B cell (primary cell): ENCODE measurements at regions not wholly inside any gene's neighbourhood (a gene's known extent, or its start where the extent isn't known, plus 50 kb on each side); places are given as distances from the start of the nearest gene placed in this dataset.

Source experiments
- ATAC-seq: fragments of 200-7000 bp; cut with Tn5 transposase; one replicate; pipeline ENCODE4 v1.10.0; 2021; ENCODE audit warnings: low read depth, mild to moderate bottlenecking, moderate number of reproducible peaks, moderate library complexity
- CTCF ChIA-PET: fragments of 350-600 bp; sonication (Branson Sonifier 250); formaldehyde crosslinking; loops from one replicate; lab custom pipeline; 2021; ENCODE audit warnings: antibody characterized with exemption, inconsistent platforms; lab: Charles Lee
- POLR2A ChIA-PET: fragments of 350-600 bp; sonication (Branson Sonifier 250); formaldehyde crosslinking; loops from one replicate; lab custom pipeline; 2021; ENCODE audit warnings: antibody characterized with exemption; lab: Charles Lee
- DNase-seq: peaks from one replicate; pipeline ENCODE4 v3.0.0; 2013
- H2AFZ ChIP-seq: 2 replicates; pipeline ENCODE4 v1.6.1; 2012; ENCODE audit warnings: mild to moderate bottlenecking, low read depth, low read length; ENCODE audit not compliant: insufficient read depth, poor library complexity, severe bottlenecking
- H3K27ac ChIP-seq, 2 donors: 1 replicate in 1 of 2; 2 replicates in 1 of 2; pipeline ENCODE4 v1.5.1; 2012 to 2013; ENCODE audit warnings: low read length in 2 of 2, mild to moderate bottlenecking in 2 of 2, moderate library complexity in 1 of 2
- H3K27me3 ChIP-seq, 4 experiments: fragments of 200-600 bp in 1 of 4; sonication (generic) in 1 of 4; replicated peaks in 1 of 4; 1 replicate in 2 of 4; 2 replicates in 2 of 4; pipeline versions ENCODE4 v1.6.1 to v1.7.0; 2013 to 2016; ENCODE audit warnings: low read length in 3 of 4, mild to moderate bottlenecking in 2 of 4, mixed read lengths in 1 of 4, moderate library complexity in 1 of 4; ENCODE audit not compliant: insufficient read depth in 4 of 4, control insufficient read depth in 3 of 4; ENCODE audit errors: control extremely low read depth in 1 of 4
- H3K36me3 ChIP-seq, 2 experiments: replicated peaks in 1 of 2; 1 replicate in 1 of 2; 2 replicates in 1 of 2; pipeline versions ENCODE4 v1.6.1 to v1.7.1; 2013; ENCODE audit warnings: low read length in 1 of 2; ENCODE audit not compliant: insufficient read depth in 2 of 2, control insufficient read depth in 1 of 2; ENCODE audit errors: control extremely low read depth in 1 of 2, extremely low read depth in 1 of 2
- H3K4me1 ChIP-seq, 2 donors: fragments of 200-600 bp in 1 of 2; sonication (generic) in 1 of 2; 1 replicate in 1 of 2; 2 replicates in 1 of 2; pipeline versions ENCODE4 v1.5.1 to v1.6.1; 2013 to 2017; ENCODE audit warnings: low read length in 2 of 2; ENCODE audit not compliant: control insufficient read depth in 2 of 2, insufficient read depth in 2 of 2
- H3K4me2 ChIP-seq: replicated peaks from 2 replicates; pipeline ENCODE3; 2012; ENCODE audit warnings: mild to moderate bottlenecking, low read depth, low read length; ENCODE audit not compliant: poor library complexity, severe bottlenecking
- H3K4me3 ChIP-seq, 5 experiments: fragments of 200-600 bp in 1 of 5; sonication (generic) in 1 of 5; 1 replicate in 3 of 5; 2 replicates in 2 of 5; pipeline versions ENCODE4 v1.5.1 to v1.7.0; 2011 to 2016; ENCODE audit warnings: low read length in 4 of 5, mild to moderate bottlenecking in 4 of 5, low read depth in 2 of 5, control low read depth in 1 of 5, moderate library complexity in 1 of 5; ENCODE audit not compliant: insufficient read depth in 1 of 5; ENCODE audit errors: control extremely low read depth in 1 of 5, extremely low read depth in 1 of 5
- H3K79me2 ChIP-seq: fragments of 200-600 bp; sonication (generic); one replicate; pipeline ENCODE4 v1.6.0; 2016; ENCODE audit warnings: low read length; ENCODE audit not compliant: control insufficient read depth, insufficient read depth
- H3K9ac ChIP-seq: fragments of 200-600 bp; sonication (generic); 2 replicates; pipeline ENCODE4 v1.6.1; 2017; ENCODE audit warnings: mild to moderate bottlenecking, low read length, moderate library complexity
- H3K9me3 ChIP-seq, 3 donors: one replicate each; pipeline versions ENCODE4 v1.6.1 to v1.7.1; 2013; ENCODE audit warnings: low read length in 2 of 3; ENCODE audit not compliant: control insufficient read depth in 2 of 3, insufficient read depth in 1 of 3; ENCODE audit errors: control extremely low read depth in 1 of 3
- H4K20me1 ChIP-seq: 2 replicates; pipeline ENCODE4 v1.6.0; 2012; ENCODE audit warnings: mild to moderate bottlenecking, low read length; ENCODE audit not compliant: insufficient read depth, control insufficient read depth, poor library complexity, severe bottlenecking
- H3K27ac Mint-ChIP-seq: one replicate; pipeline ENCODE4 v1.8.0; 2021; ENCODE audit warnings: mixed read lengths
- H3K27me3 Mint-ChIP-seq: one replicate; pipeline ENCODE4 v1.8.0; 2021; ENCODE audit warnings: mixed read lengths
- H3K4me1 Mint-ChIP-seq: one replicate; pipeline ENCODE4 v1.8.0; 2021; ENCODE audit warnings: mixed read lengths
- H3K4me3 Mint-ChIP-seq: one replicate; pipeline ENCODE4 v1.8.0; 2021; ENCODE audit warnings: mixed read lengths
- H3K9me3 Mint-ChIP-seq: one replicate; pipeline ENCODE4 v1.8.0; 2022; ENCODE audit warnings: mixed read lengths; ENCODE audit not compliant: insufficient read depth
- EZH2 ChIP-seq: IDR thresholded peaks from 2 replicates; pipeline ENCODE4 v1.6.1; 2012; ENCODE audit warnings: borderline replicate concordance, low read depth, mild to moderate bottlenecking, moderate library complexity, low read length; ENCODE audit not compliant: insufficient read depth, poor library complexity, severe bottlenecking
- WGBS: methylation state at CpG from one replicate; pipeline ENCODE4 v1.1.5; 2013; ENCODE audit warnings: missing lambda C conversion rate; ENCODE audit not compliant: insufficient coverage; 5-methylcytosine and 5-hydroxymethylcytosine counted together
- intact Hi-C: fragments of 100-400 bp; cut with micrococcal nuclease; formaldehyde crosslinking; loops from one replicate; pipeline ENCODE4 v1.10.0; 2022
- TF ChIP-seq, protein P1 (sequence below): fragments of 200-600 bp; IDR thresholded peaks from one replicate; pipeline ENCODE4 v1.8.0; 2022; ENCODE audit warnings: antibody characterized with exemption, mild to moderate bottlenecking

DNA sequence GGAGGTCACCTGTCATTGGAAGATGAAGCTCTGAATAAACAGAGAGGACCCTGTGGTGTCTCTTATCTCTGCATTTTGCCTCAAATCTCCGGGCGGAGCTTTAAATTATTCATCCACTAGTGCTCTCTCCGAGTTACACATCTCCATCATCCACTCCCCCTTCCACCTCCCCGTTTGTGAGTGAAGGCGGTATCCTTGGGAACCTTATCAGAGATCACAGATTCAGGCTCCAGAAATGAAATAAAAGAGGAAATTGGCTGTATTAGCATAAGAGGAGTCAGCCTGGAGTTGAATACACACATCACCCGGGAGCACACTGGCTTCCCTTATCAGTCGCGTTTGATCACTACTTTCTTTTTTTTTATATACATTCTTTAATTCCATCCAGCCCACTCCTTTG, 1184.8 kb downstream of the GATA3 start:
- Mint-ChIP-seq H3K27ac (no peak overlapping the region), H3K9me3 (no peaks in the 10 kb centered on the region), H3K27me3 (peaks cover 13% of the 10 kb centered on the region), H3K4me3 (no peak overlapping the region), H3K4me1 (no peaks in the 10 kb centered on the region)
- H2AFZ ChIP-seq = no peak overlapping the region
- H3K36me3 ChIP-seq = no peaks in the 10 kb centered on the region
- CTCF ChIA-PET = no interaction called here
- H3K9me3 ChIP-seq = peaks cover 0 to 3% (median 0%) of the 10 kb centered on the region in 3 donors
- H4K20me1 ChIP-seq = no peaks in the 10 kb centered on the region
- DNase-seq (no peak), ATAC-seq (no peak)
- H3K27ac ChIP-seq = no peak overlapping the region
- H3K9ac ChIP-seq = no peak overlapping the region
- H3K4me2 ChIP-seq = no peak overlapping the region
- POLR2A ChIA-PET = no interaction called here
- no peak overlapping the region for H3K4me3 ChIP-seq
- no CpG with 5 or more reads among the region's 8 CpGs for WGBS
- H3K79me2 ChIP-seq = no peaks in the 10 kb centered on the region
- H3K4me1 ChIP-seq = no peaks in the 10 kb centered on the region
- no peak for TF ChIP-seq EZH2
- TF ChIP-seq, protein P1, sequence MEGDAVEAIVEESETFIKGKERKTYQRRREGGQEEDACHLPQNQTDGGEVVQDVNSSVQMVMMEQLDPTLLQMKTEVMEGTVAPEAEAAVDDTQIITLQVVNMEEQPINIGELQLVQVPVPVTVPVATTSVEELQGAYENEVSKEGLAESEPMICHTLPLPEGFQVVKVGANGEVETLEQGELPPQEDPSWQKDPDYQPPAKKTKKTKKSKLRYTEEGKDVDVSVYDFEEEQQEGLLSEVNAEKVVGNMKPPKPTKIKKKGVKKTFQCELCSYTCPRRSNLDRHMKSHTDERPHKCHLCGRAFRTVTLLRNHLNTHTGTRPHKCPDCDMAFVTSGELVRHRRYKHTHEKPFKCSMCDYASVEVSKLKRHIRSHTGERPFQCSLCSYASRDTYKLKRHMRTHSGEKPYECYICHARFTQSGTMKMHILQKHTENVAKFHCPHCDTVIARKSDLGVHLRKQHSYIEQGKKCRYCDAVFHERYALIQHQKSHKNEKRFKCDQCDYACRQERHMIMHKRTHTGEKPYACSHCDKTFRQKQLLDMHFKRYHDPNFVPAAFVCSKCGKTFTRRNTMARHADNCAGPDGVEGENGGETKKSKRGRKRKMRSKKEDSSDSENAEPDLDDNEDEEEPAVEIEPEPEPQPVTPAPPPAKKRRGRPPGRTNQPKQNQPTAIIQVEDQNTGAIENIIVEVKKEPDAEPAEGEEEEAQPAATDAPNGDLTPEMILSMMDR = no peak
- intact Hi-C loops = no loop called here
- H3K27me3 ChIP-seq = no peaks in the 10 kb centered on the region

DNA sequence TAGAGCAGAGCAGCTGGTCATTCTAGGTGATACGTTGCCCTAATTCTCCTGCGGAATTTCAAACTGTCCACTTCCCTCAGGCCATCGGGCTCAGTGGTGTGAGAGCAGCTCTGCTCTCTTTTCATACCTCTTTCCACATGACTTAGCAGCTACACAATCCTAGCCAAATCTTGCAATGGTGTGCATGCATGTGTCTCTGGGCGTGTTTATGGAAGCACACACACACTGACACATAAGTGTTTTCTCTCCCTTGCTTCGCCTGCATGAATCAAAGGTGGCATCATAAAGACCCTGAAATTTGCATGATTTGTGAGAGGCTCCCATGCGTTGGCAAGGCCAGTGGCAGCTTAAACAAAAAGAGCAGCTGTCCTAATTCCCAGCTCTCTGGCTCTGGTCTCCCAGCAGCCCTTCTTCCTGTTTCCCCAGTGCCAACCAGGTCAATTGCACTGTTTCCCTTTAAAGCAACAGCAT, 1189.5 kb downstream of the GATA3 start:
- Histone ChIP-seq H3K27ac (no peak overlapping the region), H3K4me2 (no peak overlapping the region), H2AFZ (no peak overlapping the region), H3K36me3 (no peaks in the 10 kb centered on the region), H3K9me3 (peaks cover 0 to 3% (median 0%) of the 10 kb centered on the region in 3 donors), H4K20me1 (no peaks in the 10 kb centered on the region), H3K27me3 (no peaks in the 10 kb centered on the region), H3K4me1 (no peaks in the 10 kb centered on the region), H3K4me3 (no peak overlapping the region), H3K79me2 (no peaks in the 10 kb centered on the region), H3K9ac (no peak overlapping the region)
- CTCF ChIA-PET = no interaction called here
- peaks cover 21% of the 10 kb centered on the region for H3K27me3 Mint-ChIP-seq
- H3K4me1 Mint-ChIP-seq = no peaks in the 10 kb centered on the region
- POLR2A ChIA-PET = no interaction called here
- intact Hi-C loops = no loop called here
- ATAC-seq = no peak
- no peak overlapping the region for H3K27ac Mint-ChIP-seq
- WGBS = 93% methylated on average over 6 of the region's 6 CpGs
- H3K9me3 Mint-ChIP-seq = no peaks in the 10 kb centered on the region
- H3K4me3 Mint-ChIP-seq = no peak overlapping the region
- DNase-seq = no peak
- TF ChIP-seq EZH2 = no peak
- TF ChIP-seq, protein P1 = no peak
